NCI-H2029 treated with DMSO at 0.1 percent for 48 hours (cell line): ENCODE measurements at regions not wholly inside any gene's neighbourhood (a gene's known extent, or its start where the extent isn't known, plus 50 kb on each side); places are given as distances from the start of the nearest gene placed in this dataset.

Source experiments
- DNase-seq: peaks from one replicate; lab custom pipeline; 2025; lab: John Stamatoyannopoulos, UW

- no peak for DNase-seq
Measured at GRCh38 chrX:13266641-13267345, 53.1 kb downstream of the ATXN3L start.

GRCh38 chrX:13265549-13266132 is 54.2 kb downstream of the ATXN3L start:
- DNase-seq: no peak

DNA sequence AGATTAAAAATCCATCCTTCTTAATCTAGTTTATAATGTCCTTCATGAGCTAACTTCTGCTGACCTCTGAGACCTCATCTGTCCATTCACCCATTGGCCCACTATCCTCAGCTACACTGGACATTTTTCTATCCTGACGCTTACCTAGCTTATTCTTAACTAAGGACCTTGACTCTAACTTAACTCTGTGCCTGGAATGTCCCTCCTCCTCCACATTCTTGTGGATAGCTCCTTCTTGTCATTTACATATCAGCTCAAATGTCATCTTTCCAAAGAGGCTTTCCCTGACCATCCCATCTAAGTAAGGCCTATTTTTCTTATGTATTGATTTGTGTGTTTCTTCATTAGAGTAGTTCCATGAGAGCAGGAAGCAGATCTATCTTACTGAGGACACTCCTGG is 54.7 kb downstream of the ATXN3L start:
- DNase-seq: no peak

DNA sequence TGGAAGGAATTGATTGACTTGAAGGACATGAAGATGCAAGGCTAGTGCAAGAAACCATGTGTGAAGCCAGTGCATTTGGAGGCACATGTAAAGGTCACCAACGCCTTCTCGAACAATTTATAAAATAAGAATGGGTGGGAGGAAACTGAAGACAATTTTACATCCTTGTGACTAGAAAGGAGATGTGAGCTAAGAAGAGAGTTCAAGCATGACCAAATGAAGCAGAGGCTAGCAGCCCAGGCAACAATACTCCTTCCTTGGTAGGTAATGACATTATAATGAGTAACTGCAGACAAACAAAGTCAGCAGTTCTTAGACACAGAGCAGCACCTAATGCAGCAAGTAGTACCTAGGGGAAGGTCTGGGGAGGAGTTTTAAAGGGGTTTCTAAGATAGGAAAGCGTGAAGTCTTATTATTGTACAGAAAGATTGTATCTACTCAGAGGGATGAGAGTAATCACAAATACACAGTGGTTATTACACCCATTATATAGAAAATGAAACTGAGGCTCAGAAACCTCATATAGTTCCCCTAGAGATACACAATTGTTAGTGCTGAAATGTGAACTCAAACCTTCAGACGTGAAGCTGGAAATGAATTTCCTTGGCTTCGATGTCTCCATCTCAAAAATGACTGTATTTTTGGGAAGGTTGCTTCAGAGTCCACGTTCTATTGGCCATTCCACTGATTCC is 56.1 kb downstream of the ATXN3L start:
- DNase-seq: no peak

GRCh38 chrX:13261348-13261747 is 58.5 kb downstream of the ATXN3L start:
- no peak for DNase-seq

DNA sequence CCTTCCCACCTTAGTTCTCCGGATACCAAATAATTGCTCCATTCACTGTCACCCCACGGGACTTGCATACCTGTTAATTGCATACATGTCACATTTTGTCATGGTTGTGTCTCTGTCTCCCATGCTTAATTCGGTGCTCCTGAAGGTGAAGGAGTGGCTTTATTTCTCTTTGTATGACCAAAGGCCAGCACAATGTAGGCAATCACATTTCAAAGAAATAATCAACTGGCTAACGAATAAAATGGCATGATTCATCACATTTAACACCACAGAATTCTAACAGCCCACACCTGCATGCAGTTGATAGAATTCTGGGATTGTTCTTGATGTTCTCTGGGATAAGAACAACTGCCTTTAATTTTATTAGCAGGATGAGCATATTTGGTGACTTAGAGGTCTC is 59.3 kb downstream of the ATXN3L start:
- no peak for DNase-seq

DNA sequence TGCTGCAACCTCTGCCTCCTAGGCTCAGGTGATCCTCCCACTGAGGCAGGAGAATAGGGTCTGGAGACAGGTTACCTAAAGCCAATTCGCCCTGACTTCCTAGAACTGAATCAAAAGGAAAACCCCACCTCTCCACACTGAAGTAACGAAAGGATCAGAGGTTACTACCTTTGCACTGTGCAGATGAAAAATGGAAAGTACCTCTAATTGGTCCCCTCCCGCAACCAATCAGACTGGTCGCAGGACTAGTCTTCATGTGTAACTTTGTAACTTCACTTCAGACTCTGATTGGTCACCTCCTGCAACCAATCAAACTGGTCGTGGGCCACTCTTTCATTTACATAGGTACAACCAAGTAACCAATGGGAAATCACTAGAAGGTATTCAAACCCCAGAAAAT is 61.1 kb downstream of the ATXN3L start:
- no peak for DNase-seq

DNA sequence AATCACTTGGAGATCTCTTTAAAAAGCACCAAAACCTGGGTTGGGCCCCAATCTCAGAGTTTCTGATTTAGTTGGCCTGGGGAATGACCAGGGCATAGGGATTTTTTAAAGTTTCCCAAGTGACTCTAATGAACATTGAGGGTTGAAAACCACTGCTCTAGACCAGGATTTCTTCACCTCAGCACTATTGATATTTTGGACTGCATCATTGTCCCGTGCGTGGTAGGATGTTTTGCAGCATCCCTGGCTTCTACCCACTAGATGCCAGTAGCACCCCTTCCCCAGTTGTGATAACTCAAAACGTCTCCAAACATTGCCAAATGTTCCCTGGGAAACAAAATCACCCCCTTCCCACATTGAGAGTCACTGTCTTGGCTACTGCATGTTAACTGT is 61.8 kb downstream of the ATXN3L start:
- DNase-seq: no peak

DNA sequence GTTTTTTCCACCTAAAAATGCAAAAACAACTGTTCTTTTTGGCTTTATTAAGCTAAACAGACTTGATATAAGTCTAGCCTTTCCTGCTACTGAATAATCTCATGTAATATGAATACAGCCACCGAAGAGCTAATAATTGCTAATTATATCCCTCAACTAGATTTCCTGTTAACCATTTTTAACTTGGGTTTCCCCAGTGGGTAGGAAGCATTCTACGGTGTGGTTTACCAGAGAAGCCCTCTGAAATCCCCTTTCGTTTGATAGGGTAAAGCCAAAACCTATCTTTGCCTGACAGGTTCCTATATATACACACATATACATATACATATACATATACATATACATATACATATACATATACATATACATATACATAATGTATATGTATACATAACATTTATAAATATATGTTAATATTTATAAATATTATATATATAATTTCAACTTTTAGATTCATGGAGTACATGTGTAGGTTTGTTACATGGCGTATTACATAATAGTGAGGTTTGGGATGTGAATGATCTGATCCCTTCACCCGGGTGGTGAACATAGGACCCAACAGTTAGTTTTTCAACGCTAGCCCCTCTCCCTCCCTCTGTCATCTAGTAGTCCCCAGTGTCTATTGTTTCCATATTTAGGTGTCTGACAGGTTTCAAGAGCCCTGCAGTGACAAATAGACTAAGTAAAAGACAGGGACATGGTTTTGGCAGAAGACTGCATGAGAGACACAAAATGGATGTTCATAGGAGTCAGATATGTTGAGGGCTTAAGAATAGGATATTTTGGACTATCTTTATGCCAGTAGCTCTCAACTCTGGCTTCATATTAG is 62.4 kb downstream of the ATXN3L start:
- no peak for DNase-seq

DNA sequence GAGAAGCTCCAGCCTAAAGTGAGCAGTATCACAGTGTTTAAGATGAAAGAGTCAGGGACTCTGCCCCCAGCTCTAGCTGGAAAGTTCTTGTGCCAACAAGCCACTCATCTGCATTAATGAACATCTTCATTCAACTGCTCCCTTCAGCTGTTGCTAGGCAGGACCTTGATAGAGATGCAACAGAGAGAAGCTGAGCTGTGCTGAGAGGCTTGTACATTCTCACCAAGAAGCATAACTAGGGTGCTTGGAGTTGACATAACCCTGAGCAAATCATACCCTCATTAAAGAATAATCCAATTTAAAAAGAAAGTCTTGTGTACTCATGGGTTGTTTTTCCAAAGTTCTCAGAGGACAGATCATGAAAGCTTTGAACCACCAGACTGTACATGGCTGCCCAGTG is 63.2 kb downstream of the ATXN3L start:
- no peak for DNase-seq

GRCh38 chrX:13254870-13255269 is 65.0 kb downstream of the ATXN3L start:
- no peak for DNase-seq

DNA sequence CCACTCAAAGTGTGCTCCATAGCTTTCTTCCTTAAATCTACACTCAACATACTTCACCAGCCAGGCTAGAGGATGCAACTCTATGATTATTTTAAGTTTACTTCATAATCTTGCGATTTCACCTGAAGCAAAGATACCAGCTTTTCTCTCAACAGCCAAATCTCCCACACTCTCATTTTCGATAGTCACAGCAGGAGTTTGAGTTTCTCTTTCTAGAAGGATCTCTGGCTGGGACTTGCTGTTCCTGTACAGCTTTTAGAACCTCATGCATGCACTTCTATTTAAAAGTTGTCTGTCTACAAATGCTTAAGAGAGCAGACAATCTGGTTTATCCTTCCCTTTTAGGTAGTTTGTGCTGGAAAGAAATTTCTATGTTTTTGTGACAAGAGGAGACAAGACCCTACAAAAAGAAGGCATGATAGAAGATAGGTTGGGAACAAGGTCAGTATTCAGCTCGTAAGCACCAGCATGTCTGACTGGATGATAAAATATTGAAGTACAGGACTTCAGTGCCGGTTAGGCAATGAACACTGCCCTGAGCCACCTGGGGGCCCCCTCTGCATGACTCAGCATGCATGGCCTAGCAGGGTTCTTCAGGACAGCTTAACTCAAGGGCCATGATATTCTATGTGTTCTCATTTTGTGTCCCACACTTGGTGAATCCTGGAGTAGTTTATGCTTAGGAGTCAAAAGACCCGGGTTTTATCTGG is 65.6 kb downstream of the ATXN3L start:
- no peak for DNase-seq

DNA sequence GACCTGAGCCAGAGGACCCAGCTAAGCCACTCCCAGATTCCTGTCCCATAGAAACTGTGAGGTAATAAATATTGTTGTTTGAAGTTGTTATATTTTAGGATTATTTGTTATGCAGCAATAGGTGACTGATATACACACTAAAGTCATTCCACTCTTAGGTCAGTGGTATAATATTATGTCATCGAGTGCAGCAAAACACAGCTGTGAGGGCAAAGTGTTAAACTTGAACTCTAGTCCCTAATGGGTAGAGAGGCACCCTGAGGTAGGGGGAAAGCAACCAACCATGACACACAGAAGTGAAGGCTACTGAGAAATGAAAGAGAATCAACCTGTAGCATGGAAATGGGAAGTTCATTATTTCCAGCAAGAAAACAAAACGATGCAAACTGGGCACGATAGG is 66.6 kb downstream of the ATXN3L start:
- no peak for DNase-seq

DNA sequence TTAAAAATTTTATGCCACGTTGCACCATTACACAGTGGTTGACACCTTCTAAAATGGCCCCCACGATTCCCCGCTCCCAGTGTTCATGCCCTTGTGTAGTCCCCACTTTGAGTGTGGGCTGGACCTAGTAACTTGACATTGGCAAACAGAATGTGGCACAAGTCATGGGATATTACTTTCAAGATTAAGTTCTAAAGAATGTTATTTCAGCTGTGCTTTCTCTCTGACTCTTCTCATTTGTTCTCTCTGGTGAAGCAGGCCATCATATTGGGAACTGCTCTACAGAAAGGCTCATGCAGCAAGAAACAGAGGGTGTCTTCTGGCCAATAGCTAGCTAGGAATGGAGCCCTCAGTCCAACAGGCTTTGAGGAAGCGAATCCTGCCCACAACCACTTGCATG is 67.1 kb downstream of the ATXN3L start:
- DNase-seq: no peak

- DNase-seq: no peak
Measured at GRCh38 chrX:13250826-13251580, 68.8 kb downstream of the ATXN3L start.

GRCh38 chrX:13248867-13249486 is 70.9 kb downstream of the ATXN3L start:
- no peak for DNase-seq

DNA sequence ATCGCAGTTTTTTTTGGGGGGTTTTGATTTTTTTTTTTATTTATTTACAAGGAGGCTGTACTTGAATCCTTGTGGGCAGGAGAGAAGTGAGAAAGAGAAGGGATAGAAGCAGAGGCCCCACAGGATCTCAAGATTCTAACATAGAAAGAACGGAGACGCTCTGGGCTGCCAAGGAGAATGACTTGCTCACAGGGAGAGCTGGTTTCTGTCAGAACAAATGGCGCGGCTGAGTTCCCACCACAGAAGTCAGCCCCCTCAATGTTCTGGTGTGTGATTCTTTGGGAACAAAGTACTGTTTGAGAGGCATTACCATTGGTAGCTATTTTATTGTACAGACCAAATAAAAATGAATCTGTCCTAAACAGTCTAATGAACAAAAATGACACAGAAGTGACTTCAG is 80.6 kb downstream of the ATXN3L start:
- DNase-seq: no peak

DNA sequence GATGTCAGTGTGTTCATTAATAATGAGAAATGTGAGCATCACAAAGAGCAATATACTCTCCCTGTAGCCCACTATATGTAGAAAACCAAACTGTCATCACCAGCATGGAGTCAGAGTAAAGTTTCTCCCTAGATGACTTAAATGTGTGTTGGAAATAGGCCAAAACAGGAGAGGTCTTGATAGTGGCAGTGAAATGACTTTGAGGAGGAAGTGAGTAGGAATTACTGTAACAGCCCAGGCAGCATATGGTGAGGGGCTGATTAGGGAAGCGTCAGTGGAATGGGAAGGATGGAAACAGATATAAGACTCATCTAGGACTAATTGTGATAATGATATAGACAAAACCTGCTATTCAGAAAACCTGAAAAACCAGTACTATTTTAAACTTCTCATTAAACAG is 83.9 kb downstream of the ATXN3L start:
- no peak for DNase-seq

DNA sequence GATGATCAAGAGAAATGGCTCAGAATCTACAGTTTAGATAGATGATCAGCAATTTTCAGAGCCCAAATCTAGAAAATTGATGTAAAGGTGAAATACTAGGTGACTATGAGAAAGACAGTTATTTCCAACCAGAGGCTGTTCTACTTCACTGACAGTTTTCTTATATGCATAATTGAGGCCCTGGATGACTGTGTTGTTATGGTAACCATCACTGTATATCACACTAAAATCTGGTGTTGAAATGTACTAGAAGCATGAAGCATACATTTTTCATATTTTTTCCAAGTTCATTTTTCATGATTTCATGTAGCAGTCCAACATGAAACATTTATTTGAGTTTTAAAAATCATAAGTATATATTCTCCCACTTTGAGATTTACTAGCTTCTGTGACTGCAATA is 87.4 kb downstream of the ATXN3L start:
- no peak for DNase-seq

- DNase-seq: no peak
Measured at GRCh38 chrX:13226214-13226613, 93.6 kb downstream of the ATXN3L start.
